H9 (cell line): ENCODE measurements at regions not wholly inside any gene's neighbourhood (a gene's known extent, or its start where the extent isn't known, plus 50 kb on each side); places are given as distances from the start of the nearest gene placed in this dataset.

Experiments
- DNase-seq: peaks from one replicate; pipeline ENCODE4 v3.0.0-alpha.2; 2017
- H2AFZ ChIP-seq: one replicate; pipeline ENCODE4 v1.6.1; 2013; ENCODE audit warnings: mild to moderate bottlenecking, low read length, control low read depth, moderate library complexity
- H2AK5ac ChIP-seq: 2 replicates; pipeline ENCODE4 v1.6.1; 2013; ENCODE audit warnings: low read length, control low read depth, mixed read lengths; ENCODE audit not compliant: insufficient read length
- H2BK120ac ChIP-seq: one replicate; pipeline ENCODE4 v1.6.1; 2013; ENCODE audit warnings: low read depth, mild to moderate bottlenecking, low read length, control low read depth, inconsistent platforms; ENCODE audit not compliant: poor library complexity, severe bottlenecking
- H2BK12ac ChIP-seq: 2 replicates; pipeline ENCODE4 v1.6.1; 2013; ENCODE audit warnings: low read length, control low read depth, mixed read lengths, low read depth; ENCODE audit not compliant: insufficient read length
- H2BK15ac ChIP-seq: 2 replicates; pipeline ENCODE4 v1.6.1; 2013; ENCODE audit warnings: low read depth, low read length, control low read depth
- H2BK20ac ChIP-seq: one replicate; pipeline ENCODE4 v1.6.1; 2013; ENCODE audit warnings: low read depth, mild to moderate bottlenecking, low read length, control low read depth, inconsistent platforms; ENCODE audit not compliant: poor library complexity, severe bottlenecking
- H2BK5ac ChIP-seq: 2 replicates; pipeline ENCODE4 v1.6.1; 2013; ENCODE audit warnings: low read length, control low read depth, mixed read lengths; ENCODE audit not compliant: insufficient read length
- H3K14ac ChIP-seq: 2 replicates; pipeline ENCODE4 v1.6.1; 2013; ENCODE audit warnings: low read length, control low read depth; ENCODE audit not compliant: insufficient read depth
- H3K18ac ChIP-seq: 2 replicates; pipeline ENCODE4 v1.6.1; 2013; ENCODE audit warnings: low read depth, mild to moderate bottlenecking, mixed read lengths, low read length, control low read depth; ENCODE audit not compliant: insufficient read length
- H3K23ac ChIP-seq: 2 replicates; pipeline ENCODE4 v1.6.1; 2013; ENCODE audit warnings: low read length, control low read depth, mixed read lengths, low read depth; ENCODE audit not compliant: insufficient read length
- H3K23me2 ChIP-seq: 2 replicates; pipeline ENCODE4 v1.6.1; 2013; ENCODE audit warnings: low read depth, mild to moderate bottlenecking, mixed read lengths, low read length, control low read depth; ENCODE audit not compliant: insufficient read length, poor library complexity, severe bottlenecking
- H3K27ac ChIP-seq: 2 replicates; pipeline ENCODE4 v1.5.1; 2013; ENCODE audit warnings: low read length, control low read depth, mixed read lengths, low read depth; ENCODE audit not compliant: insufficient read length
- H3K27me3 ChIP-seq: 2 replicates; pipeline ENCODE4 v1.6.1; 2013; ENCODE audit warnings: low read length, control low read depth, inconsistent platforms; ENCODE audit not compliant: insufficient read depth
- H3K4ac ChIP-seq: 2 replicates; pipeline ENCODE4 v1.6.1; 2013; ENCODE audit warnings: low read depth, mild to moderate bottlenecking, control low read depth, inconsistent platforms, low read length, moderate library complexity
- H3K4me1 ChIP-seq: 2 replicates; pipeline ENCODE4 v1.6.1; 2013; ENCODE audit warnings: low read length, control low read depth, inconsistent platforms; ENCODE audit not compliant: insufficient read depth
- H3K4me2 ChIP-seq: 2 replicates; pipeline ENCODE4 v1.6.1; 2013; ENCODE audit warnings: low read length, control low read depth, mixed read lengths; ENCODE audit not compliant: insufficient read length, insufficient read depth
- H3K56ac ChIP-seq: 2 replicates; pipeline ENCODE4 v1.6.1; 2013; ENCODE audit warnings: low read depth, mild to moderate bottlenecking, mixed read lengths, low read length, control low read depth; ENCODE audit not compliant: insufficient read length
- H3K79me1 ChIP-seq: 2 replicates; pipeline ENCODE4 v1.6.1; 2013; ENCODE audit warnings: low read depth, mild to moderate bottlenecking, moderate library complexity, low read length, control low read depth, inconsistent platforms; ENCODE audit not compliant: insufficient read depth, poor library complexity, severe bottlenecking
- H3K79me2 ChIP-seq: 2 replicates; pipeline ENCODE4 v1.6.1; 2013; ENCODE audit warnings: low read length, control low read depth, inconsistent platforms; ENCODE audit not compliant: insufficient read depth
- H3K9ac ChIP-seq: 2 replicates; pipeline ENCODE4 v1.6.1; 2013; ENCODE audit warnings: low read length, control low read depth, mixed read lengths; ENCODE audit not compliant: insufficient read length; ENCODE audit errors: extremely low read depth
- H3K9me3 ChIP-seq: one replicate; pipeline ENCODE4 v1.6.1; 2013; ENCODE audit warnings: low read depth, low read length, inconsistent platforms; ENCODE audit not compliant: control insufficient read depth
- H3T11ph ChIP-seq: one replicate; pipeline ENCODE4 v1.6.1; 2013; ENCODE audit warnings: mild to moderate bottlenecking, low read length, control low read depth, inconsistent platforms
- H4K20me1 ChIP-seq: one replicate; pipeline ENCODE4 v1.6.1; 2013; ENCODE audit not compliant: control insufficient read depth, insufficient read length, insufficient read depth
- H4K5ac ChIP-seq: 2 replicates; pipeline ENCODE4 v1.6.1; 2013; ENCODE audit warnings: low read depth, mild to moderate bottlenecking, mixed read lengths, low read length, control low read depth; ENCODE audit not compliant: insufficient read length
- H4K8ac ChIP-seq: replicated peaks from 2 replicates; pipeline ENCODE4 v1.6.1; 2013; ENCODE audit warnings: low read length, control low read depth, mixed read lengths, low read depth; ENCODE audit not compliant: insufficient read length
- H4K91ac ChIP-seq: 2 replicates; pipeline ENCODE4 v1.6.1; 2013; ENCODE audit warnings: low read depth, mild to moderate bottlenecking, moderate library complexity, mixed read lengths, low read length, control low read depth; ENCODE audit not compliant: insufficient read length
- H3K27ac Mint-ChIP-seq, 3 experiments: 2 replicates in 2 of 3; 3 replicates in 1 of 3; pipeline ENCODE4 v1.8.0; 2020 to 2021; ENCODE audit warnings: mixed read lengths in 3 of 3, mild to moderate bottlenecking in 1 of 3, moderate library complexity in 1 of 3
- H3K27me3 Mint-ChIP-seq: 2 replicates; pipeline ENCODE4 v1.8.0; 2021; ENCODE audit warnings: low read depth, mild to moderate bottlenecking, moderate library complexity, mixed read lengths
- H3K36me3 Mint-ChIP-seq, 3 experiments: 2 replicates in 2 of 3; 3 replicates in 1 of 3; pipeline ENCODE4 v1.8.0; 2020 to 2021; ENCODE audit warnings: low read depth in 3 of 3, mixed read lengths in 3 of 3; ENCODE audit not compliant: insufficient read depth in 1 of 3
- H3K4me1 Mint-ChIP-seq, 2 experiments: 2 replicates each; pipeline ENCODE4 v1.8.0; 2020; ENCODE audit warnings: mixed read lengths in 2 of 2
- H3K4me3 Mint-ChIP-seq, 2 experiments: 2 replicates in 1 of 2; 3 replicates in 1 of 2; pipeline ENCODE4 v1.8.0; 2020 to 2021; ENCODE audit warnings: mild to moderate bottlenecking in 2 of 2, mixed read lengths in 2 of 2, moderate library complexity in 1 of 2
- H3K9me3 Mint-ChIP-seq, 2 experiments: 2 replicates in 1 of 2; 3 replicates in 1 of 2; pipeline ENCODE4 v1.8.0; 2020; ENCODE audit warnings: mild to moderate bottlenecking in 2 of 2, mixed read lengths in 2 of 2, moderate library complexity in 1 of 2
- CTCF ChIP-seq: fragments of 200-600 bp; sonication (generic); conservative IDR thresholded peaks from 3 replicates; pipeline ENCODE4 v1.8.0; 2021; ENCODE audit warnings: antibody characterized with exemption, mild to moderate bottlenecking
- WGBS: extraction: QIAGEN DNeasy Blood & Tissue Kit; methylation state at CpG from one replicate; pipeline ENCODE4 v1.1.7; 2013; ENCODE audit warnings: missing lambda C conversion rate, low lambda C conversion rate, mixed read lengths; ENCODE audit not compliant: insufficient read length; ENCODE audit errors: extremely low coverage; 5-methylcytosine and 5-hydroxymethylcytosine counted together

- Mint-ChIP-seq H3K27ac (no peak overlapping the region), H3K4me1 (peaks cover 0 to 3% of the 10 kb centered on the region in 2 experiments; a peak in 2 of 4 replicates), H3K4me3 (no peak overlapping the region), H3K27me3 (no peaks in the 10 kb centered on the region), H3K36me3 (peaks cover 8 to 21% (median 18%) of the 10 kb centered on the region in 3 experiments), H3K9me3 (peaks cover 13 to 25% of the 10 kb centered on the region in 2 experiments)
- no CpG with 5 or more reads among the region's 1 CpG for WGBS
- no peak for DNase-seq
- Histone ChIP-seq H2AFZ (no peak overlapping the region), H4K20me1 (no peaks in the 10 kb centered on the region), H2AK5ac (no peak overlapping the region), H3K18ac (no peak overlapping the region), H3K79me1 (no peaks in the 10 kb centered on the region), H3K4me1 (no peaks in the 10 kb centered on the region), H4K5ac (no peak overlapping the region), H2BK5ac (no peak overlapping the region), H3K9me3 (peaks cover 3% of the 10 kb centered on the region), H3K27me3 (no peaks in the 10 kb centered on the region), H3K4me2 (no peak overlapping the region), H2BK120ac (no peak overlapping the region), H3T11ph (no peak overlapping the region), H4K91ac (no peak overlapping the region), H2BK20ac (no peak overlapping the region), H3K4ac (no peak overlapping the region), H3K27ac (no peak overlapping the region), H4K8ac (no peak overlapping the region), H2BK15ac (no peak overlapping the region), H3K79me2 (no peaks in the 10 kb centered on the region), H2BK12ac (no peak overlapping the region), H3K14ac (no peak overlapping the region), H3K23me2 (no peaks in the 10 kb centered on the region), H3K56ac (no peak overlapping the region), H3K9ac (no peak overlapping the region), H3K23ac (no peak overlapping the region)
- TF ChIP-seq CTCF, result no peak
Observed at GRCh38 chr7:118583641-118584040, 359.1 kb downstream of the ANKRD7 start.
